Testis (tissue), 2 donors: ENCODE measurements at regions not wholly inside any gene's neighbourhood (a gene's known extent, or its start where the extent isn't known, plus 50 kb on each side); places are given as distances from the start of the nearest gene placed in this dataset.

Experiments used
- CTCF ChIP-seq, 3 experiments: fragments of 450-650 bp in 2 of 3; fragments of 200-600 bp in 1 of 3; sonication (generic) in 1 of 3; IDR thresholded peaks; one replicate each; pipeline ENCODE4 v1.5.1; 2016 to 2019; ENCODE audit warnings: antibody characterized with exemption in 3 of 3, mild to moderate bottlenecking in 2 of 3, moderate library complexity in 1 of 3
- POLR2A ChIP-seq: fragments of 450-650 bp; IDR thresholded peaks from one replicate; pipeline ENCODE4 v1.6.1; 2017; ENCODE audit warnings: antibody characterized with exemption, mild to moderate bottlenecking, moderate library complexity

GRCh38 chr2:2859164-2859563, 518.5 kb downstream of the EIPR1 start:
- TF ChIP-seq POLR2A = no peak
- no peak for TF ChIP-seq CTCF (IDR thresholded peaks at IDR 0.05)
